Ishikawa (cell line): ENCODE measurements at regions not wholly inside any gene's neighbourhood (a gene's known extent, or its start where the extent isn't known, plus 50 kb on each side); places are given as distances from the start of the nearest gene placed in this dataset.

Experiments used
- CEBPB ChIP-seq: IDR thresholded peaks from 2 replicates; pipeline ENCODE4 v1.6.1; 2012
- CREB1 ChIP-seq: IDR thresholded peaks from 2 replicates; pipeline ENCODE4 v1.6.1; 2012; ENCODE audit warnings: low read depth
- EGR1 ChIP-seq: IDR thresholded peaks from 2 replicates; pipeline ENCODE4 v1.6.1; 2012
- EP300 ChIP-seq: IDR thresholded peaks from 2 replicates; pipeline ENCODE4 v1.6.1; 2012; ENCODE audit warnings: borderline replicate concordance
- FOXM1 ChIP-seq: IDR thresholded peaks from 2 replicates; pipeline ENCODE4 v1.6.1; 2012; ENCODE audit warnings: low read depth, borderline replicate concordance
- NFIC ChIP-seq: IDR thresholded peaks from 2 replicates; pipeline ENCODE4 v1.6.1; 2012
- RAD21 ChIP-seq: IDR thresholded peaks from 2 replicates; pipeline ENCODE4 v1.6.1; 2012; ENCODE audit warnings: low read depth
- TAF1 ChIP-seq: IDR thresholded peaks from 2 replicates; pipeline ENCODE4 v1.6.1; 2012; ENCODE audit warnings: low read depth, mild to moderate bottlenecking
- YY1 ChIP-seq: IDR thresholded peaks from 2 replicates; pipeline ENCODE4 v1.6.1; 2012; ENCODE audit warnings: low read depth
- ZBTB7A ChIP-seq: IDR thresholded peaks from 2 replicates; pipeline ENCODE4 v1.6.1; 2012; ENCODE audit warnings: low read depth
- TF ChIP-seq, protein P1 (sequence below): IDR thresholded peaks from 2 replicates; pipeline ENCODE4 v1.6.1; 2012
- TF ChIP-seq, protein P2 (sequence below): IDR thresholded peaks from 2 replicates; pipeline ENCODE4 v1.6.1; 2012; ENCODE audit warnings: low read depth, mild to moderate bottlenecking

DNA sequence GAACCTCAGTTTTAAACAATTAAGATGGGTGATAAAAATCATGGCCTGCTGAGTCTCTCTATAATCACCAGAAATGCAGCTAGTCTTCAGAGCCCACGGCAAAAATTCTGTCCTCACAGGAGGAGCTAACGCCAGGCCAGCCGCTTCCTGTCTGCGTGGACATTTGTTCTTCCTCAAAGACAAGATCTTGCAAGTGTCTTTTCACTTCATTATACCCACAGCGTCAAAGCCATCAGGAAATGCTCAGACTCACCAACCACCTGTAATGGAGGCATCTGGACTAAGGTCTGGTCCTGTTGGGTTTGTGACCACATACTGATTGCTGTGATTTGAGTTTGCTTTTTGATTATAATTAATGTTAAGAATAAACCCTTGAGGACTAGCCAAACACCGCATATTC lies 473.8 kb upstream of the MC4R start:
- TF ChIP-seq TAF1 = no peak
- TF ChIP-seq, protein P1, sequence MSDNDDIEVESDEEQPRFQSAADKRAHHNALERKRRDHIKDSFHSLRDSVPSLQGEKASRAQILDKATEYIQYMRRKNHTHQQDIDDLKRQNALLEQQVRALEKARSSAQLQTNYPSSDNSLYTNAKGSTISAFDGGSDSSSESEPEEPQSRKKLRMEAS = no peak
- TF ChIP-seq, protein P2, sequence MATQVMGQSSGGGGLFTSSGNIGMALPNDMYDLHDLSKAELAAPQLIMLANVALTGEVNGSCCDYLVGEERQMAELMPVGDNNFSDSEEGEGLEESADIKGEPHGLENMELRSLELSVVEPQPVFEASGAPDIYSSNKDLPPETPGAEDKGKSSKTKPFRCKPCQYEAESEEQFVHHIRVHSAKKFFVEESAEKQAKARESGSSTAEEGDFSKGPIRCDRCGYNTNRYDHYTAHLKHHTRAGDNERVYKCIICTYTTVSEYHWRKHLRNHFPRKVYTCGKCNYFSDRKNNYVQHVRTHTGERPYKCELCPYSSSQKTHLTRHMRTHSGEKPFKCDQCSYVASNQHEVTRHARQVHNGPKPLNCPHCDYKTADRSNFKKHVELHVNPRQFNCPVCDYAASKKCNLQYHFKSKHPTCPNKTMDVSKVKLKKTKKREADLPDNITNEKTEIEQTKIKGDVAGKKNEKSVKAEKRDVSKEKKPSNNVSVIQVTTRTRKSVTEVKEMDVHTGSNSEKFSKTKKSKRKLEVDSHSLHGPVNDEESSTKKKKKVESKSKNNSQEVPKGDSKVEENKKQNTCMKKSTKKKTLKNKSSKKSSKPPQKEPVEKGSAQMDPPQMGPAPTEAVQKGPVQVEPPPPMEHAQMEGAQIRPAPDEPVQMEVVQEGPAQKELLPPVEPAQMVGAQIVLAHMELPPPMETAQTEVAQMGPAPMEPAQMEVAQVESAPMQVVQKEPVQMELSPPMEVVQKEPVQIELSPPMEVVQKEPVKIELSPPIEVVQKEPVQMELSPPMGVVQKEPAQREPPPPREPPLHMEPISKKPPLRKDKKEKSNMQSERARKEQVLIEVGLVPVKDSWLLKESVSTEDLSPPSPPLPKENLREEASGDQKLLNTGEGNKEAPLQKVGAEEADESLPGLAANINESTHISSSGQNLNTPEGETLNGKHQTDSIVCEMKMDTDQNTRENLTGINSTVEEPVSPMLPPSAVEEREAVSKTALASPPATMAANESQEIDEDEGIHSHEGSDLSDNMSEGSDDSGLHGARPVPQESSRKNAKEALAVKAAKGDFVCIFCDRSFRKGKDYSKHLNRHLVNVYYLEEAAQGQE = no peak
- no peak for TF ChIP-seq CEBPB
- no peak for TF ChIP-seq EGR1
- TF ChIP-seq YY1 = no peak
- no peak for TF ChIP-seq EP300
- TF ChIP-seq CREB1 = no peak
- no peak for TF ChIP-seq ZBTB7A
- no peak for TF ChIP-seq RAD21
- TF ChIP-seq NFIC = no peak
- no peak for TF ChIP-seq FOXM1
